ENCODE measurements at regions not wholly inside any gene's neighbourhood (a gene's known extent, or its start where the extent isn't known, plus 50 kb on each side); places are given as distances from the start of the nearest gene placed in this dataset.

- TF ChIP-seq SP1 (IDR thresholded peaks at IDR 0.05) (no peak), SUZ12 (IDR thresholded peaks at IDR 0.05) (no peak), ZNF384 (IDR thresholded peaks at IDR 0.05) (no peak), BHLHE40 (IDR thresholded peaks at IDR 0.05; ENCODE audit: borderline replicate concordance) (no peak), HDGF (IDR thresholded peaks at IDR 0.05; ENCODE audit: borderline replicate concordance) (no peak), LEF1 (IDR thresholded peaks at IDR 0.05; ENCODE audit: borderline replicate concordance) (no peak), NFRKB (IDR thresholded peaks at IDR 0.05) (no peak), FOXK2 (IDR thresholded peaks at IDR 0.05) (no peak), CTBP1 (IDR thresholded peaks at IDR 0.05; ENCODE audit: borderline replicate concordance) (no peak)
Observed at GRCh38 chr11:35056391-35057093, 82.4 kb upstream of the CD44 start.

Data from HEK293T (cell line).